ENCODE measurements at regions not wholly inside any gene's neighbourhood (a gene's known extent, or its start where the extent isn't known, plus 50 kb on each side); places are given as distances from the start of the nearest gene placed in this dataset.

- TF ChIP-seq CTCF (IDR thresholded peaks at IDR 0.05; ENCODE audit: insufficient read depth, low read length, poor library complexity, severe bottlenecking) (no peak), EZH2phosphoT487 (conservative IDR thresholded peaks at IDR 0.05; ENCODE audit: low read length) (no peak)
Measured at GRCh38 chr5:8058616-8059190, 189.8 kb downstream of the MTRR start.
